PC-3 (cell line): ENCODE measurements at regions not wholly inside any gene's neighbourhood (a gene's known extent, or its start where the extent isn't known, plus 50 kb on each side); places are given as distances from the start of the nearest gene placed in this dataset.

Experiments used
- ATAC-seq: fragments of 200-7000 bp; cut with Tn5 transposase; 2 replicates; pipeline ENCODE4 v1.9.1; 2020; ENCODE audit warnings: mild to moderate bottlenecking, moderate library complexity
- BruUV-seq: library from RNA; stranded (reverse); fragments of 400-500 nt; replicated peaks from 2 replicates; lab custom pipeline; 2021; lab: Mats Ljungman, UMichigan
- CTCF ChIA-PET: fragments of 300-600 bp; sonication (Branson Sonifier 250); formaldehyde crosslinking; loops from one replicate; lab custom pipeline; 2022; ENCODE audit warnings: antibody characterized with exemption; lab: Charles Lee
- POLR2A ChIA-PET: fragments of 300-600 bp; sonication (Branson Sonifier 250); formaldehyde crosslinking; loops from one replicate; lab custom pipeline; 2022; ENCODE audit warnings: antibody characterized with exemption; ENCODE audit not compliant: unreplicated experiment; lab: Charles Lee
- DNase-seq: peaks from one replicate; pipeline ENCODE4 v3.0.0-alpha.2; 2015
- H2AFZ ChIP-seq: fragments of 300-600 bp; sonication (generic); 2 replicates; pipeline ENCODE4 v1.6.0; 2016; ENCODE audit warnings: antibody characterized with exemption, low read length
- H3F3A ChIP-seq: fragments of 300-600 bp; sonication (generic); one replicate; pipeline ENCODE4 v1.6.0; 2017; ENCODE audit warnings: antibody characterized with exemption, low read length, control low read depth, mild to moderate bottlenecking; ENCODE audit not compliant: unreplicated experiment
- H3K27ac ChIP-seq: fragments of 300-600 bp; sonication (generic); 2 replicates; pipeline ENCODE4 v1.5.1; 2016; ENCODE audit warnings: mild to moderate bottlenecking, low read length
- H3K27me3 ChIP-seq: fragments of 300-600 bp; sonication (generic); 2 replicates; pipeline ENCODE4 v1.6.1; 2016; ENCODE audit warnings: low read length, mixed read lengths
- H3K36me3 ChIP-seq: fragments of 300-600 bp; sonication (generic); 2 replicates; pipeline ENCODE4 v1.6.1; 2016; ENCODE audit warnings: low read depth, mixed run types, low read length, mixed read lengths
- H3K4me1 ChIP-seq: fragments of 300-600 bp; sonication (generic); 2 replicates; pipeline ENCODE4 v1.5.1; 2016; ENCODE audit warnings: low read length; ENCODE audit not compliant: insufficient read depth
- H3K4me2 ChIP-seq: fragments of 300-600 bp; sonication (generic); 2 replicates; pipeline ENCODE4 v1.6.0; 2016; ENCODE audit warnings: low read length
- H3K4me3 ChIP-seq: fragments of 300-600 bp; sonication (generic); 2 replicates; pipeline ENCODE4 v1.5.1; 2016; ENCODE audit warnings: mild to moderate bottlenecking, low read length, mixed read lengths
- H3K79me2 ChIP-seq: fragments of 300-600 bp; sonication (generic); 2 replicates; pipeline ENCODE4 v1.6.1; 2017; ENCODE audit warnings: low read length, mixed read lengths
- H3K9ac ChIP-seq: fragments of 300-600 bp; sonication (generic); 2 replicates; pipeline ENCODE4 v1.6.0; 2016; ENCODE audit warnings: mild to moderate bottlenecking, low read length
- H3K9me2 ChIP-seq: fragments of 300-600 bp; sonication (generic); replicated peaks from 2 replicates; pipeline ENCODE4 v1.6.1; 2016; ENCODE audit warnings: mixed run types, low read length, mixed read lengths
- H3K9me3 ChIP-seq: fragments of 300-600 bp; sonication (generic); 2 replicates; pipeline ENCODE4 v1.6.1; 2016; ENCODE audit warnings: low read length, mixed read lengths
- H4K20me1 ChIP-seq: fragments of 300-600 bp; sonication (generic); 2 replicates; pipeline ENCODE4 v1.6.1; 2016; ENCODE audit warnings: low read length, mixed read lengths
- EZH2 ChIP-seq: fragments of 300-600 bp; sonication (generic); IDR thresholded peaks from one replicate; pipeline ENCODE4 v1.6.1; 2017; ENCODE audit warnings: antibody characterized with exemption, mild to moderate bottlenecking, low read length; ENCODE audit not compliant: unreplicated experiment
- EZH2phosphoT487 ChIP-seq: fragments of 300-600 bp; sonication (generic); IDR thresholded peaks from 2 replicates; pipeline ENCODE4 v1.6.1; 2018; ENCODE audit warnings: mild to moderate bottlenecking, antibody characterized with exemption, low read length, borderline replicate concordance
- intact Hi-C: fragments of 100-400 bp; cut with micrococcal nuclease; formaldehyde crosslinking; loops from 2 replicates; pipeline ENCODE4 v1.9.0; 2023
- TF ChIP-seq, protein P1 (sequence below): fragments of 300-600 bp; sonication (generic); conservative IDR thresholded peaks from 2 replicates; pipeline ENCODE4 v1.5.1; 2017; ENCODE audit warnings: antibody characterized with exemption, low read depth, mild to moderate bottlenecking, low read length

DNA sequence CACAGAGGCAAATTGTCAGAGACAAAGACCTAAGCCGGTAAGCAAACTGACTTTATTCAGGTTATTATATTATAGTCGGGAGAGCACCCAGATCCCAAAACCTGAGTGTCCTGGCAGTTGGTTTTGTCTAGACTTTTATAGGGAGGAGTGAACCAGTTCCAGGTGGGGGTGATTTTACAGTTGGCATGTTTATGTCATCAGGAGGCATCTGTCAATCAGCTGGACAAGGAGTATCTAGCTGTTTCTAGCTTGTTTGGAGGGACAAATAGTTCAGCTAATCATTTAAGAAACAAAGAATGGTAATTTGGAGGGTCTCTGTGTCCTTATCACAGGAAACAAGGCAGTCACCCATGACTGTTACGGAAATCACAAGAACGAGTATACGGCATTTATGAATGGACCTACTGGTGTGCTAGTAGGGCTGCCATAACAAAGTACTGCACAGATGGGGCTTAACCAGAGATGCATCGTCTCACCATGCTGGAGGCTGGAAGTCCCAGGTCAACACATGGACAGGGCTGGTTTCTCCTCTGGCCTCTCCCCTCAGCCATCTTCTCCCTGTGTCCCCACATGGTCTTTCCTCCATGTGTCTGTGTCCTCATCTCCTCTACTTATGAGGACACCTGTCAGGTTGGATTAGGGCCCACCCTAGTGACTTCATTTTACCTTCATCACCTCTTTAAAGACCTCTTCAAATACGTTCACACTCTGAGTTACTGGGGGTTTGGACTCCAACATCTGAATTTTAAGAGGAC lies 122.7 kb downstream of the LY86 start:
- no peak for ATAC-seq
- ChIA-PET CTCF (no interaction called here), POLR2A (no interaction called here)
- Histone ChIP-seq H4K20me1 (no peaks in the 10 kb centered on the region), H3K36me3 (no peaks in the 10 kb centered on the region), H3K79me2 (no peaks in the 10 kb centered on the region), H3K9me3 (no peaks in the 10 kb centered on the region), H3K4me2 (no peak overlapping the region), H3K9ac (peak overlapping the region; percentile 89; the same call in 1 of the 2 replicates), H3K9me2 (no peaks in the 10 kb centered on the region), H3F3A (no peaks in the 10 kb centered on the region), H3K4me3 (no peak overlapping the region), H3K27ac (peak overlapping the region; percentile 99), H3K4me1 (peaks cover 23% of the 10 kb centered on the region), H2AFZ (no peak overlapping the region), H3K27me3 (no peaks in the 10 kb centered on the region)
- TF ChIP-seq, protein P1, sequence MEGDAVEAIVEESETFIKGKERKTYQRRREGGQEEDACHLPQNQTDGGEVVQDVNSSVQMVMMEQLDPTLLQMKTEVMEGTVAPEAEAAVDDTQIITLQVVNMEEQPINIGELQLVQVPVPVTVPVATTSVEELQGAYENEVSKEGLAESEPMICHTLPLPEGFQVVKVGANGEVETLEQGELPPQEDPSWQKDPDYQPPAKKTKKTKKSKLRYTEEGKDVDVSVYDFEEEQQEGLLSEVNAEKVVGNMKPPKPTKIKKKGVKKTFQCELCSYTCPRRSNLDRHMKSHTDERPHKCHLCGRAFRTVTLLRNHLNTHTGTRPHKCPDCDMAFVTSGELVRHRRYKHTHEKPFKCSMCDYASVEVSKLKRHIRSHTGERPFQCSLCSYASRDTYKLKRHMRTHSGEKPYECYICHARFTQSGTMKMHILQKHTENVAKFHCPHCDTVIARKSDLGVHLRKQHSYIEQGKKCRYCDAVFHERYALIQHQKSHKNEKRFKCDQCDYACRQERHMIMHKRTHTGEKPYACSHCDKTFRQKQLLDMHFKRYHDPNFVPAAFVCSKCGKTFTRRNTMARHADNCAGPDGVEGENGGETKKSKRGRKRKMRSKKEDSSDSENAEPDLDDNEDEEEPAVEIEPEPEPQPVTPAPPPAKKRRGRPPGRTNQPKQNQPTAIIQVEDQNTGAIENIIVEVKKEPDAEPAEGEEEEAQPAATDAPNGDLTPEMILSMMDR = no peak
- TF ChIP-seq EZH2phosphoT487 = no peak
- TF ChIP-seq EZH2 = no peak
- intact Hi-C loops = no loop called here
- no peak for DNase-seq
- no TSS peak for BruUV-seq

DNA sequence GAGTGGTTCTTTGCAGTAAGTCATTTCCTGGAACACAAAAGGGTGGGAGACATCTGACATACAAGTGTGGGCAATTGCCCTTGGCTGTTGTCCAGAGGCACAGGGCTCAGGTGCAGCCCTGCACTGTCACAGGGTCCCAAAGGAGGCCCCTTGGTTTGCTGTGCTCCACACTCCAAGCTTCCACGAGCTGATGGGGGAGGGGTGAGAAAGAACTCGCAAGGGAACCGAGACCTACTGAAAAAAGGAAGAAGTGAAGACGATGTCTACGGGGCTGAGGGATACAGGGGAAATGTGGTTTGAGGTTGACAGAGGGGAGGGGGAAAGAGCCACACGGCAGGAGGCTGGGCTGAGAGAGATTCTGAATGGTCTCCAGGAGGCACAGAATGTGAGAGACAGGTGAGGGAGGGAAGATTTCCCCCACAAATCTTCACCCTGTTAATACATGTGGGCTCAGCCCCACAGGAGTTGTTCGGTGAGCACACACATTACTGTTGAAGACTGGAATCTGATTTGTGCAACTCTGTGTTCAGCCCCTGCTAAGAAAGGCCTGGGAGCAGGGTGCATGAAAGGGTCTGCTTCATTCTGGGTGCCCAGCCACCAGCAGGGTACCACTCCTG lies 123.4 kb downstream of the LY86 start:
- H3K79me2 ChIP-seq = no peaks in the 10 kb centered on the region
- no peaks in the 10 kb centered on the region for H3K36me3 ChIP-seq
- no peak overlapping the region for H3K4me3 ChIP-seq
- no peaks in the 10 kb centered on the region for H3F3A ChIP-seq
- DNase-seq (no peak), ATAC-seq (no peak)
- TF ChIP-seq EZH2 = no peak
- TF ChIP-seq EZH2phosphoT487 = no peak
- TF ChIP-seq, protein P1 = no peak
- peaks cover 23% of the 10 kb centered on the region for H3K4me1 ChIP-seq
- intact Hi-C loops = no loop called here
- peak overlapping the region; percentile 89 for H3K9ac ChIP-seq
- no peaks in the 10 kb centered on the region for H3K27me3 ChIP-seq
- H3K9me2 ChIP-seq = no peaks in the 10 kb centered on the region
- H3K9me3 ChIP-seq = no peaks in the 10 kb centered on the region
- peak overlapping the region; percentile 99 for H3K27ac ChIP-seq
- BruUV-seq = no TSS peak
- H4K20me1 ChIP-seq = no peaks in the 10 kb centered on the region
- H3K4me2 ChIP-seq = peak overlapping the region; percentile 81
- POLR2A ChIA-PET = no interaction called here
- peak overlapping the region; percentile 52 for H2AFZ ChIP-seq
- CTCF ChIA-PET = no interaction called here
